ENCODE measurements at regions not wholly inside any gene's neighbourhood (a gene's known extent, or its start where the extent isn't known, plus 50 kb on each side); places are given as distances from the start of the nearest gene placed in this dataset.

GRCh38 chr18:55934821-55935220 is 346.8 kb upstream of the TCF4 start:
- no peaks in the 10 kb centered on the region for H3K4me1 Mint-ChIP-seq (ENCODE audit: low read depth)
- H3K27ac Mint-ChIP-seq: no peak overlapping the region
- intact Hi-C loops (cut with micrococcal nuclease): no loop called here
- peaks cover 7% of the 10 kb centered on the region for H3K9me3 Mint-ChIP-seq
- CTCF ChIA-PET: no interaction called here
- no peaks in the 10 kb centered on the region for H3K36me3 Mint-ChIP-seq (ENCODE audit: low read depth)
- no peak overlapping the region for H3K4me3 Mint-ChIP-seq
- no peaks in the 10 kb centered on the region for H3K27me3 Mint-ChIP-seq (ENCODE audit: low read depth)
- no peak for DNase-seq

GRCh38 chr18:55932675-55933074 is 344.7 kb upstream of the TCF4 start:
- Mint-ChIP-seq H3K9me3 (peaks cover 5% of the 10 kb centered on the region), H3K27me3 (ENCODE audit: low read depth) (no peaks in the 10 kb centered on the region), H3K4me3 (no peak overlapping the region), H3K27ac (no peak overlapping the region), H3K4me1 (ENCODE audit: low read depth) (no peaks in the 10 kb centered on the region), H3K36me3 (ENCODE audit: low read depth) (no peaks in the 10 kb centered on the region)
- intact Hi-C loops (cut with micrococcal nuclease): no loop called here
- CTCF ChIA-PET: no interaction called here
- no peak for DNase-seq

GRCh38 chr18:55927831-55928230 is 339.8 kb upstream of the TCF4 start:
- no peaks in the 10 kb centered on the region for H3K36me3 Mint-ChIP-seq (ENCODE audit: low read depth)
- CTCF ChIA-PET: no interaction called here
- no peak overlapping the region for H3K27ac Mint-ChIP-seq
- H3K27me3 Mint-ChIP-seq (ENCODE audit: low read depth): no peaks in the 10 kb centered on the region
- H3K9me3 Mint-ChIP-seq: no peaks in the 10 kb centered on the region
- H3K4me3 Mint-ChIP-seq: no peak overlapping the region
- intact Hi-C loops (cut with micrococcal nuclease): no loop called here
- DNase-seq: no peak
- H3K4me1 Mint-ChIP-seq (ENCODE audit: low read depth): no peaks in the 10 kb centered on the region

DNA sequence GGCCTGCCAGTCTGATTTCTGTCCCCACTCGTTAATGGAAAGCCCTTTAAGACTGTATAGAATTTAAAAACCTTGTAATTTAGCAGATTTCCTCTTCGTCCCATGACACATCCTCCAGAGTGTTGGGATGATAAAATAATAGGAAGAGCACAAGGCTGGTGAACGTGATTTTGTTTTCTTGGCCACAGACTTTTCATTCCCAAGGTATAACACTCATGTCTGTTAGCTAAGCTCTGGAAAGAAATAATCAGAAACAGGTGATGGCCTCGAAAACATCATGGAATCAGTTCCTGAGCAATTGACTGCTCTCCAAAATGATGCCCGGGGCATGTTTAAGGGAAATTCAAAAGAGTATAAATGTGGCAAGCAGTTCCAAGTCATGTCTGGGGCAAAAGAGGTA is 337.8 kb upstream of the TCF4 start:
- Mint-ChIP-seq H3K9me3 (no peaks in the 10 kb centered on the region), H3K4me3 (no peak overlapping the region), H3K36me3 (ENCODE audit: low read depth) (no peaks in the 10 kb centered on the region), H3K27ac (no peak overlapping the region), H3K4me1 (ENCODE audit: low read depth) (no peaks in the 10 kb centered on the region), H3K27me3 (ENCODE audit: low read depth) (no peaks in the 10 kb centered on the region)
- CTCF ChIA-PET: no interaction called here
- no peak for DNase-seq
- intact Hi-C loops (cut with micrococcal nuclease): no loop called here

DNA sequence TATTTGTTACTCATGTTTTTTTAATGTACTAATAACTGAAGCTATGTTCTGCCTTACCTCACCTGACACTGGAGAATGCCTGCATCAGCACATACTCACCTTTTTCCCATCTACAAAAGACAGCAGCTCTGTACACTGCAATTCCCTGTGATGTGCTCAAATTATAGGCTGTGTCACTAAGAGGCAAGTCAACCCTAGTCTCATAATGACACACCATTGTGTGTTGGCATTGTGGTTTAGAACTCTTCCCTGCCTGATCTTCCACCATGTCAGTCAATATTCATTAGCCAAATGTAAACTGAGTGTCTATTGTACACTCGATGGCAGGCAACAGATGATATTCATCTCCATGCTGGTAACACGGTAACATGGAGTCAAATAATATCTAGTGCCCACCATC is 332.1 kb upstream of the TCF4 start:
- CTCF ChIA-PET: no interaction called here
- Mint-ChIP-seq H3K27ac (no peak overlapping the region), H3K9me3 (peaks cover 2% of the 10 kb centered on the region), H3K36me3 (ENCODE audit: low read depth) (no peaks in the 10 kb centered on the region), H3K4me1 (ENCODE audit: low read depth) (no peaks in the 10 kb centered on the region), H3K4me3 (no peak overlapping the region), H3K27me3 (ENCODE audit: low read depth) (no peaks in the 10 kb centered on the region)
- intact Hi-C loops (cut with micrococcal nuclease): no loop called here
- DNase-seq: no peak

GRCh38 chr18:55918444-55918843 is 330.5 kb upstream of the TCF4 start:
- no peak overlapping the region for H3K4me3 Mint-ChIP-seq
- intact Hi-C loops (cut with micrococcal nuclease): no loop called here
- no peak overlapping the region for H3K27ac Mint-ChIP-seq
- H3K36me3 Mint-ChIP-seq (ENCODE audit: low read depth): no peaks in the 10 kb centered on the region
- peaks cover 2% of the 10 kb centered on the region for H3K9me3 Mint-ChIP-seq
- CTCF ChIA-PET: no interaction called here
- no peak for DNase-seq
- no peaks in the 10 kb centered on the region for H3K27me3 Mint-ChIP-seq (ENCODE audit: low read depth)
- H3K4me1 Mint-ChIP-seq (ENCODE audit: low read depth): no peaks in the 10 kb centered on the region

GRCh38 chr18:55912919-55913318 is 324.9 kb upstream of the TCF4 start:
- CTCF ChIA-PET: no interaction called here
- no peaks in the 10 kb centered on the region for H3K4me1 Mint-ChIP-seq (ENCODE audit: low read depth)

GRCh38 chr18:55912071-55912470 is 324.1 kb upstream of the TCF4 start:
- CTCF ChIA-PET: no interaction called here
- H3K27me3 Mint-ChIP-seq (ENCODE audit: low read depth): no peaks in the 10 kb centered on the region
- no peak for DNase-seq
- no peaks in the 10 kb centered on the region for H3K4me1 Mint-ChIP-seq (ENCODE audit: low read depth)
- H3K4me3 Mint-ChIP-seq: no peak overlapping the region
- peaks cover 2% of the 10 kb centered on the region for H3K9me3 Mint-ChIP-seq
- intact Hi-C loops (cut with micrococcal nuclease): no loop called here
- no peaks in the 10 kb centered on the region for H3K36me3 Mint-ChIP-seq (ENCODE audit: low read depth)
- H3K27ac Mint-ChIP-seq: no peak overlapping the region

More at GRCh38 chr18:55912919-55913318, 324.9 kb upstream of the TCF4 start:
- H3K36me3 Mint-ChIP-seq (ENCODE audit: low read depth): no peaks in the 10 kb centered on the region
- intact Hi-C loops (cut with micrococcal nuclease): no loop called here
- no peak overlapping the region for H3K27ac Mint-ChIP-seq
- H3K4me3 Mint-ChIP-seq: no peak overlapping the region
- H3K9me3 Mint-ChIP-seq: peaks cover 2% of the 10 kb centered on the region
- DNase-seq: no peak
- H3K27me3 Mint-ChIP-seq (ENCODE audit: low read depth): no peaks in the 10 kb centered on the region

DNA sequence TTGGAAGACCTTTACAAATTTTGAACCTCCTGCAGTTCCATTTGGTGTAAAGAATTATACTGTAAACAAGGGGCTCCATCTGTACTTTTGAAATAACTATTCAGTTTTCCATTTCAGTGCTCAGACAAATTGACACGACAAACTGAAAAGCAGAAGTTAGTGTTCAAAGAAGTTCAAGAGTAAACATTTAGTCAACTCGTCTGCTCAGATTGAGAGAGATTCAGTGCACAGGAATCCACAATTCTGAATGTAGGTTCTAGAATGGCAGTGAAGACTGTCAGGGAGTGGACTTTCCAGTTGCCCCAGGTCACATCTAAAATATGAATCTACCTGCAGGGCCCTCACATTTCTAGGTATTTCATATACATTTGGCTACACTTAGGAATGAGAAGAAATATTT is 322.3 kb upstream of the TCF4 start:
- no peak for DNase-seq
- Mint-ChIP-seq H3K36me3 (ENCODE audit: low read depth) (no peaks in the 10 kb centered on the region), H3K27ac (no peak overlapping the region), H3K27me3 (ENCODE audit: low read depth) (no peaks in the 10 kb centered on the region), H3K4me1 (ENCODE audit: low read depth) (no peaks in the 10 kb centered on the region), H3K4me3 (no peak overlapping the region), H3K9me3 (peaks cover 2% of the 10 kb centered on the region)
- intact Hi-C loops (cut with micrococcal nuclease): no loop called here
- CTCF ChIA-PET: no interaction called here

DNA sequence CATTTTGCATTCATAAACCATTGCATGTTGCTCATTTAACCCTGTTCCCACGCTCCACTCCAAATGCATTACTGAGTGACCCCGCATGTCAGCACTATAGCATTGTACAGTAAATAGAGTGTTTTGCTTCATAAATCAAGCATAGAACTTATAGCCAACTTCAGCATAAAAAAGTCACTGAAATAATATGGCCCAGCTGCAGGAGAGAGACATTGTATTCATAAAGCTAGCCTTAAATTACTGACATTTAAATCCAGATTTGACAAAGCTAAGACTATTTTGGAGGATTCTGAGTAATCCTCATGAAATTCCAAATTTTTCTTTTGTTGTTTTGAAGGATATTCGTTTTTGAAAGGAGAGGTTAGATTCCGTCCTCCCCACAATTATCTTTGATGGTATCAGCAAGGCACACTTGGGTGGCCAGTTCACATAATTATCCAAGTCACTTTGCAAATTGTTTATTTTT is 320.9 kb upstream of the TCF4 start:
- Mint-ChIP-seq H3K36me3 (ENCODE audit: low read depth) (no peaks in the 10 kb centered on the region), H3K27ac (no peak overlapping the region)

GRCh38 chr18:55907453-55908175 is 319.6 kb upstream of the TCF4 start:
- CTCF ChIA-PET: no interaction called here

More for the DNA sequence above, 320.9 kb upstream of the TCF4 start:
- intact Hi-C loops (cut with micrococcal nuclease): no loop called here
- no peaks in the 10 kb centered on the region for H3K4me1 Mint-ChIP-seq (ENCODE audit: low read depth)
- H3K9me3 Mint-ChIP-seq: peaks cover 2% of the 10 kb centered on the region
- no peak for DNase-seq
- H3K27me3 Mint-ChIP-seq (ENCODE audit: low read depth): no peaks in the 10 kb centered on the region
- CTCF ChIA-PET: no interaction called here
- H3K4me3 Mint-ChIP-seq: no peak overlapping the region

DNA sequence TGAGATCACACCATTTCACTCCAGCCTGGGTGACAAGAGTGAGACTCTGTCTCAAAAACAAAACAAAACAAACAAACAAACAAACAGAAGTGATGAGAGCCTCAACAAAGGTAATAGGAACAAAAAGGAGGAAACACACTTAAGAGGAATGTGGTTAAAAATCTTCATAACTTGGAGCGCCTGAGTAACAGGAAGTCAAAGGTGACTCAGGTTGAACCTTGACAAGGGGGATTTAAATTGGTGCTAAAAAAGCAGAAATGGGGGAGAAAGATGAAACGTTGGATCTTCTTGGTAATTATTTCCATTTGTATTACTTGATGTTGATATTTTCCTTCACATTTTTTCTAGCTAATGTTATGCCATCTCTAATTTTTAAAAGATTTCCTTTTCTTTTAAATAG is 318.5 kb upstream of the TCF4 start:
- DNase-seq: no peak
- Mint-ChIP-seq H3K36me3 (ENCODE audit: low read depth) (no peaks in the 10 kb centered on the region), H3K27me3 (ENCODE audit: low read depth) (no peaks in the 10 kb centered on the region), H3K27ac (no peak overlapping the region), H3K4me3 (no peak overlapping the region), H3K9me3 (peaks cover 2% of the 10 kb centered on the region), H3K4me1 (ENCODE audit: low read depth) (no peaks in the 10 kb centered on the region)
- intact Hi-C loops (cut with micrococcal nuclease): no loop called here
- CTCF ChIA-PET: no interaction called here

More at GRCh38 chr18:55907453-55908175, 319.6 kb upstream of the TCF4 start:
- H3K9me3 Mint-ChIP-seq: peaks cover 2% of the 10 kb centered on the region
- intact Hi-C loops (cut with micrococcal nuclease): no loop called here
- no peaks in the 10 kb centered on the region for H3K36me3 Mint-ChIP-seq (ENCODE audit: low read depth)
- no peaks in the 10 kb centered on the region for H3K27me3 Mint-ChIP-seq (ENCODE audit: low read depth)
- H3K27ac Mint-ChIP-seq: no peak overlapping the region
- H3K4me1 Mint-ChIP-seq (ENCODE audit: low read depth): no peaks in the 10 kb centered on the region
- H3K4me3 Mint-ChIP-seq: no peak overlapping the region
- no peak for DNase-seq

GRCh38 chr18:55903911-55904310 is 315.9 kb upstream of the TCF4 start:
- DNase-seq: no peak
- H3K4me3 Mint-ChIP-seq: no peak overlapping the region
- H3K27ac Mint-ChIP-seq: no peak overlapping the region
- H3K9me3 Mint-ChIP-seq: peaks cover 2% of the 10 kb centered on the region
- no peaks in the 10 kb centered on the region for H3K36me3 Mint-ChIP-seq (ENCODE audit: low read depth)
- H3K27me3 Mint-ChIP-seq (ENCODE audit: low read depth): no peaks in the 10 kb centered on the region
- intact Hi-C loops (cut with micrococcal nuclease): no loop called here
- CTCF ChIA-PET: interaction anchor here (0.6 kb wide), 1 partner anchor 106 kb away, joined by 3 read pairs; no protein-coding TSS in a partner anchor
- no peaks in the 10 kb centered on the region for H3K4me1 Mint-ChIP-seq (ENCODE audit: low read depth)
